HG02870 (cell line): ENCODE measurements at regions not wholly inside any gene's neighbourhood (a gene's known extent, or its start where the extent isn't known, plus 50 kb on each side); places are given as distances from the start of the nearest gene placed in this dataset.
"Not testable (repeated sequence)": the region's sequence is repeated elsewhere in the genome, so short reads cannot be mapped to it uniquely, and the experiment has no call there.

Experiments
- ATAC-seq: cut with Tn5 transposase; IDR thresholded peaks from one replicate; pipeline ENCODE4 v1.9.1; 2021; ENCODE audit warnings: mild to moderate bottlenecking, moderate library complexity; ENCODE audit not compliant: unreplicated experiment

GRCh38 chr2:210730672-210731071 lies 174.3 kb downstream of the CPS1 start:
- no peak for ATAC-seq

- ATAC-seq: not testable (repeated sequence)
These were observed 190.4 kb downstream of the CPS1 start for GRCh38 chr2:210746826-210747225.

DNA sequence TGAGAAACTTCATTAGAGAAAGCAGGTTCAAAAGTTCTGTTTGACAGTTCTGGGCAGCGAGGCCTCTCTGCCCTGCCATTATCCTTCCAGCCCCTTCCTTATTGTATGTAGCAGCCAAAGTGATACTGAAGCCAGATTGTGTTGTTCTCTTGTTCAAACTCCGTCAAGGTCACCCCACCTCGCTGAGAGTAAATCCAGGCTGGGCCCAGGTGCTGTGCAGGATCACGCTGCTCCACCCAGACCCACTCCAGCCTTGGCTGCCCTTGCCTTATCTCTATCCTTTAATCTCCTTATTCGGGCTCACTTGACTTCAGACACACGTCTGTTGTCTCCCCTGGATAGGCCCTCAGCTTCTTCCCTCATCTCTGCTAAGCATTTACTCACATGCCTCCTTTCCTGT lies 196.1 kb downstream of the CPS1 start:
- no peak for ATAC-seq

DNA sequence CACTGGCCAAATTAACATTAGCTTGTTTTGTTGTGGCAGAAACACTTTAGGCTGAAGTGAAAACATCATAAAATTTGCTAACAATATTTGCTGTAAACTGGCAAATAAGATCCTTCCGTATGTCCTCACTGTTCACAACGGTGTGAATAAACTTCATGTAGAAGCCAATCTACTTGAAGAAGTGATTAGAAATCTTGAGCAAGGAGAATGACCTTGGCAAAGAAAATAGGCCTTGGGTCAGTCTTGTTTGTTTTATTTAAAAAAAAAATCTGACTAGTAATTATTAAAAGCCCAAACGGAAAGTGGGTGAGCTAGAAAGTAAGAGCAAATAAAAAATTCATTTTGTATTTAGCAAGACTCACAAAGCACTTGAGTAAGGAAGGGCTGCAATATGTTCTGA lies 197.0 kb downstream of the CPS1 start:
- ATAC-seq: no peak

DNA sequence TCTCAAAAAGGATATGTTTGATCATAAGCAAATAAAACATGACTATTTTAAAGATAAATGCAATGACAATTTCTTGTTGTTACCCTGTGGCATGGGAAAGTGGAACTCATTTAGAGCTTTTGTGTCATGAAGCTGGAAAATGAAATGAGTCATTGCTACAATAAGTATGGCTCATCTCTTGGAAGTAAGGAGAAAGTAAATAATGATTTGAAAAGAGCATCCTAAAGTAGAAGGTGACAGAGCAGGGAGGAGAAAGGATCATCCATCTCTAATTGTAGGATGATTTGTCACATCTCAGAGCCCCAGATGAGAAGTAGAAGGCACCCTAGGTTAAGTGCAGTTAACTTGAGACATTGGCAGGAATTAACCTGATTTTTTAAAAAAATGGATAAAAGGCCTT lies 200.5 kb downstream of the CPS1 start:
- no peak for ATAC-seq

- no peak for ATAC-seq
These were observed 206.5 kb downstream of the CPS1 start for GRCh38 chr2:210762604-210763588.

- ATAC-seq: no peak
These were observed 212.0 kb downstream of the CPS1 start for GRCh38 chr2:210768329-210768910.

GRCh38 chr2:210776756-210777155 lies 220.4 kb downstream of the CPS1 start:
- no peak for ATAC-seq

GRCh38 chr2:210782222-210782621 lies 225.8 kb downstream of the CPS1 start:
- ATAC-seq: no peak

DNA sequence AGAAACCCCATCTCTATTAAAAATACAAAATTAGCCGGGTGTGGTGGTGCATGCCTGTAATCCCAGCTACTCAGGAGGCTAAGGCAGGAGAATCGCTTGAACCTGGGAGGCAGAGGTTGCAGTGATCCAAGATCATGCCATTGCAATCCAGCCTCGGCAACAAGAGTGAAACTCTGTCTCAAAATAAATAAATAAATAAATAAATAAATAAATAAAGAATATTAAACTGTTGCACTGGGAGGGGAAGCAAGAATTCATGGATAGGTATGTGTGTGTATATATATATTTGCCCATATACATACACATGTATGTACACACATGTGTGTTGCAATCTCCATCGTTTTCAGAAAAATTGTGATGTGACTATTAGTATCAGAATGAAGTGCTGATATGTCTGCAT lies 231.4 kb downstream of the CPS1 start:
- ATAC-seq: not testable (repeated sequence)

GRCh38 chr2:210792000-210792399 lies 235.6 kb downstream of the CPS1 start:
- no peak for ATAC-seq

- ATAC-seq: no peak
These were observed 239.1 kb downstream of the CPS1 start for GRCh38 chr2:210795506-210795905.

- ATAC-seq: no peak
These were observed 241.8 kb downstream of the CPS1 start for GRCh38 chr2:210798180-210798579.

GRCh38 chr2:210814251-210815025 lies 258.0 kb downstream of the CPS1 start:
- ATAC-seq: no peak

DNA sequence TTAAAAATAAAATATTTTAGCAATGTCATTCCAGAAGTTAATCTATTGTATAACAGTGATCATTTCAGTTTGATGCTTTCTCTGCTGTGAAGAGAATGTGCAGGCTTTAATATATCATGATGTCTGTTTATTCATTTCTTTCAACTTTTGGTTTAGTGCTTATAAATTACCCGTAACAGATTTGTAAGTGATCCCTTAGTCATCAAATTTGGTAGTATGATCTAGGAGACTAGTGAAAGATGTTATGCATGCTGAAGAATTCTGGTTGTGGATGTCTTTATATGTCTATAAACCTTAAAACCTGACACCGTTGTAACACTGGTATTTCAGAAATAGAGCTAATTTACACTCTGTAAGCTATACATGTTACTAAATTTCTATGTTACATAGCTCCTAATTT lies 260.4 kb downstream of the CPS1 start:
- no peak for ATAC-seq

GRCh38 chr2:210818473-210818872 lies 262.1 kb downstream of the CPS1 start:
- ATAC-seq: no peak

DNA sequence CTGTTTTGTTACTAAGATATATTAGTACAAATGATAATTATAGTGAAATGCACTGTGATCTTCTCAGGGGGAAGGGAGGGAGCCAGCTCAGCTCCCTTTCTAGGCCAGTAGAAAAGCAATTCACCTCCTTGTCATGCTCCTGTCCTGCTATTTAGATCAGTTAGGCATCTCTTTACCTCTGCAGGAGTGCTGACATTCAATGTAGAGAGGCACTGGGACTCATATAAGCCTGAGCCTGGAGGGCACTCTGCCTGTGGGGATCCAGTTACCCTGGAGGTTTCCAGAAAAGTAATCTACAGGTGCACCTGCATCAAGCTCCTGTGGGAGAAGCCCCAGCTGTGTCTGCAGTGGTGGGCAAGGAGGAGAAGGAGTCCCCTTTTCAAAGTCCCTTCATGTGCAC lies 277.0 kb downstream of the CPS1 start:
- ATAC-seq: no peak

DNA sequence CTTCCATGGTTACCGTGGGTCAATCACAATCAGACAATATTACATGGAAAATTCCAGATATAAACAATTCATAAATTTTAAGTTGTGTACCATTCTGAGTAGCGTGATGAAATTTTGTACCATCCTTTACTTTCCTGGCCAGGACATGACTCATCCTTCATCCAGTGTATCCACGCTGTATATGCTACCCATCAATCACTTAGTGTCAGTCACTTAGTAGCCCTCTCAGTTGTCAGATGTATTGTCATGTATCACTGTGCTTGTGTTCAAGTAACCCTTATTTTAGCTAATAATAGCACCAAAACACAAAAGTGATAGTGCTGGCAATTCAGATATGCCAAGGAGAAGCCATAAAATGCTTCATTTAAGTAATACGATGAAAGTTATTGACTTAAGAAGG lies 282.6 kb downstream of the CPS1 start:
- ATAC-seq: no peak

DNA sequence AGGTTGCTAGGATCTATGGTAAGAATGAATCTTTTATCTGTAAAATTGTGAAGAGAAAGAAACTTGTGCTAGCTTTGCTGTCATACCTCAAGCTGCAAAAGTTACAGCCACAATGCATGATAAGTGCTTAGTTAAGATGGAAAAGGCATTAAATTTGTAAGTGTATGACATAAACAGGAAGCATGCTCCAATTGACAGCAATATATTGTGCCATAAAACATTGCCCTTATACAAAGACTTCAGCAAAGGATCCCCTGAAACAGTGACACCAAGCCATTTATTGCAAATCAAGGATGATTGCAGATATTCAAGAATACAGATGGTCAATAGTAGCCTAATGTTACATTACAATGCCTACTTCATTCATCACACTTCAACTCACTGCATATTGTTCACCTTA lies 283.1 kb downstream of the CPS1 start:
- no peak for ATAC-seq

DNA sequence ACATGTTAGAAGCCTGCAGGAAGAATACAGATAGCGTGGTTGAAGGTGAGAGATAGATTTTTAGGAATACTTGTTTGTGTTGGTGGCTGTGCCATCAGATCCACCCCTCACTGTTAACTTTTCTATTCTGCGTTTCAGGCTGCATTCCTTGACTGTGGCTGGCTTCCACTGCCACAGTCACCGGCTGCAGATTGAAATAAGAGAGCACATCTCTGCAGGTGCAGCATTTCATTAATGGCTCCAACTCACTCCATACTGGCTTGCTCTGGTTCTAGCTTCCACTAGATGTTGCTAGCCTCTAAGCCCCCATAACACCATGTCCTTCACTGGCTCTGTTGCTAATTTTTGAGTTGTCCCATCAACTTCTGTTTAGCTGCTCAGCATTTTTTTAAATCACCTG lies 286.5 kb downstream of the CPS1 start:
- ATAC-seq: no peak

GRCh38 chr2:210844016-210844415 lies 287.6 kb downstream of the CPS1 start:
- ATAC-seq: no peak

DNA sequence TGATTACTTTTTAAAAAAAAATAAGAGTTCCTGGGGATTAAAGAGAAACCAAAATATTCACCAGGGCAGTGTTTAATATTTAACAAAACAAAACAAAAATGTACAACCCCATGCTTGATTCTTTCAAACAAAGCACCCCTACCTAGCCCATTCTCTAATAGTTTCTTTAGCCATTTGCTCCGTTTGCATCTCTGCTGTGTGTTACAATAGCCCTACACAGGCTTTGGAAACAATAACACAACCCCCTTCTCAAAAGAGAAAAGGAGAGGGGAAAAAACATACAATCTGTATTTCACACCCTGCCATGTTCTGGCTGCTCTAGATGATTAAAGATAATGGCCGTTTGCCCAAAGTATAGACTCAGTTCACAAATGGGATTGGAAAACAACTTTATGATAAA lies 302.9 kb downstream of the CPS1 start:
- ATAC-seq: no peak
